WERI-Rb-1 (cell line): ENCODE measurements at regions not wholly inside any gene's neighbourhood (a gene's known extent, or its start where the extent isn't known, plus 50 kb on each side); places are given as distances from the start of the nearest gene placed in this dataset.

Experiments used
- DNase-seq: peaks from one replicate; pipeline ENCODE4 v3.0.0-alpha.2; 2020
- H3K27ac ChIP-seq: fragments of 250-450 bp; sonication (Bioruptor Pico); 2 replicates; pipeline ENCODE4 v1.5.1; 2020; ENCODE audit warnings: mild to moderate bottlenecking, moderate library complexity
- H3K27me3 ChIP-seq: fragments of 250-450 bp; sonication (Bioruptor Pico); 2 replicates; pipeline ENCODE4 v1.5.1; 2021; ENCODE audit warnings: mild to moderate bottlenecking, low read depth, moderate library complexity; ENCODE audit not compliant: insufficient read depth, severe bottlenecking
- H3K36me3 ChIP-seq: fragments of 250-450 bp; sonication (Bioruptor Pico); 2 replicates; pipeline ENCODE4 v1.5.1; 2020; ENCODE audit warnings: mild to moderate bottlenecking, moderate library complexity
- H3K4me3 ChIP-seq: 2 replicates; pipeline ENCODE4 v1.5.1; 2011; ENCODE audit warnings: low read depth, mild to moderate bottlenecking, control low read depth, low read length
- H3K9me3 ChIP-seq: fragments of 250-450 bp; sonication (Bioruptor Pico); 2 replicates; pipeline ENCODE4 v1.5.1; 2021; ENCODE audit warnings: mild to moderate bottlenecking, moderate library complexity; ENCODE audit not compliant: severe bottlenecking
- CTCF ChIP-seq: IDR thresholded peaks from 2 replicates; pipeline ENCODE4 v1.5.1; 2011; ENCODE audit warnings: low read depth, mild to moderate bottlenecking, control low read depth, inconsistent platforms, low read length

- Histone ChIP-seq H3K36me3 (no peaks in the 10 kb centered on the region), H3K27me3 (no peaks in the 10 kb centered on the region), H3K9me3 (no peaks in the 10 kb centered on the region), H3K4me3 (no peak overlapping the region), H3K27ac (no peak overlapping the region)
- no peak for TF ChIP-seq CTCF
- DNase-seq: no peak
These were observed 229.4 kb downstream of the DUSP6 start for GRCh38 chr12:89122852-89123251.

- no peak overlapping the region for H3K27ac ChIP-seq
- TF ChIP-seq CTCF: no peak
- DNase-seq: no peak
These were observed 234.8 kb downstream of the DUSP6 start for GRCh38 chr12:89117448-89118034.

GRCh38 chr12:89111964-89112363 lies 240.3 kb downstream of the DUSP6 start:
- no peak overlapping the region for H3K4me3 ChIP-seq
- H3K27me3 ChIP-seq: no peaks in the 10 kb centered on the region
- H3K27ac ChIP-seq: no peak overlapping the region
- no peak for TF ChIP-seq CTCF
- H3K9me3 ChIP-seq: no peaks in the 10 kb centered on the region
- DNase-seq: no peak
- H3K36me3 ChIP-seq: no peaks in the 10 kb centered on the region

More at GRCh38 chr12:89117448-89118034, 234.8 kb downstream of the DUSP6 start:
- no peaks in the 10 kb centered on the region for H3K9me3 ChIP-seq
- H3K4me3 ChIP-seq: no peak overlapping the region
- no peaks in the 10 kb centered on the region for H3K36me3 ChIP-seq
- H3K27me3 ChIP-seq: no peaks in the 10 kb centered on the region

GRCh38 chr12:89108265-89108664 lies 244.0 kb downstream of the DUSP6 start:
- TF ChIP-seq CTCF: no peak
- H3K27ac ChIP-seq: no peak overlapping the region
- H3K4me3 ChIP-seq: no peak overlapping the region
- no peaks in the 10 kb centered on the region for H3K27me3 ChIP-seq
- H3K9me3 ChIP-seq: no peaks in the 10 kb centered on the region
- no peak for DNase-seq
- no peaks in the 10 kb centered on the region for H3K36me3 ChIP-seq

- no peak overlapping the region for H3K27ac ChIP-seq
These were observed 245.4 kb downstream of the DUSP6 start for GRCh38 chr12:89106950-89107349.

More at GRCh38 chr12:89106950-89107349, 245.4 kb downstream of the DUSP6 start:
- H3K9me3 ChIP-seq: no peaks in the 10 kb centered on the region
- H3K27me3 ChIP-seq: no peaks in the 10 kb centered on the region
- no peak for DNase-seq
- no peak overlapping the region for H3K4me3 ChIP-seq
- TF ChIP-seq CTCF: no peak
- H3K36me3 ChIP-seq: no peaks in the 10 kb centered on the region
